ENCODE measurements at regions not wholly inside any gene's neighbourhood (a gene's known extent, or its start where the extent isn't known, plus 50 kb on each side); places are given as distances from the start of the nearest gene placed in this dataset.

- DNase-seq (ENCODE audit: low read depth) = no peak
These were observed 543.4 kb downstream of the CD83 start for GRCh38 chr6:14660806-14661579.

- no peak for DNase-seq (ENCODE audit: low read depth)
These were observed 544.1 kb downstream of the CD83 start for GRCh38 chr6:14661691-14662090.

GRCh38 chr6:14664112-14664601, 546.6 kb downstream of the CD83 start:
- DNase-seq (ENCODE audit: low read depth) = no peak

- DNase-seq (ENCODE audit: low read depth) = no peak
These were observed 547.2 kb downstream of the CD83 start for GRCh38 chr6:14664621-14665315.

GRCh38 chr6:14665827-14666724, 548.5 kb downstream of the CD83 start:
- no peak for DNase-seq (ENCODE audit: low read depth)

GRCh38 chr6:14670806-14671205, 553.2 kb downstream of the CD83 start:
- no peak for DNase-seq (ENCODE audit: low read depth)

- DNase-seq (ENCODE audit: low read depth) = no peak
These were observed 553.7 kb downstream of the CD83 start for GRCh38 chr6:14671261-14671681.

- DNase-seq (ENCODE audit: low read depth) = no peak
These were observed 554.4 kb downstream of the CD83 start for GRCh38 chr6:14671937-14672336.

GRCh38 chr6:14673201-14673600, 555.6 kb downstream of the CD83 start:
- no peak for DNase-seq (ENCODE audit: low read depth)

GRCh38 chr6:14674458-14674857, 556.9 kb downstream of the CD83 start:
- no peak for DNase-seq (ENCODE audit: low read depth)

- DNase-seq (ENCODE audit: low read depth) = no peak
These were observed 557.5 kb downstream of the CD83 start for GRCh38 chr6:14674867-14675648.

GRCh38 chr6:14676064-14676463, 558.5 kb downstream of the CD83 start:
- no peak for DNase-seq (ENCODE audit: low read depth)

GRCh38 chr6:14676977-14677781, 559.6 kb downstream of the CD83 start:
- no peak for DNase-seq (ENCODE audit: low read depth)

- DNase-seq (ENCODE audit: low read depth) = no peak
These were observed 564.0 kb upstream of the JARID2 start for GRCh38 chr6:14681699-14682487.

- DNase-seq (ENCODE audit: low read depth) = no peak
These were observed 563.1 kb upstream of the JARID2 start for GRCh38 chr6:14682812-14683211.

GRCh38 chr6:14689639-14690038, 556.2 kb upstream of the JARID2 start:
- DNase-seq (ENCODE audit: low read depth) = no peak

- no peak for DNase-seq (ENCODE audit: low read depth)
These were observed 555.5 kb upstream of the JARID2 start for GRCh38 chr6:14690120-14691056.

GRCh38 chr6:14692208-14692607, 553.7 kb upstream of the JARID2 start:
- DNase-seq (ENCODE audit: low read depth) = no peak
